ENCODE measurements at regions not wholly inside any gene's neighbourhood (a gene's known extent, or its start where the extent isn't known, plus 50 kb on each side); places are given as distances from the start of the nearest gene placed in this dataset.
"Not testable (repeated sequence)": the region's sequence is repeated elsewhere in the genome, so short reads cannot be mapped to it uniquely, and the experiment has no call there.

GRCh38 chrX:86930419-86930818 lies 587.2 kb upstream of the KLHL4 start:
- TF ChIP-seq, protein P1, sequence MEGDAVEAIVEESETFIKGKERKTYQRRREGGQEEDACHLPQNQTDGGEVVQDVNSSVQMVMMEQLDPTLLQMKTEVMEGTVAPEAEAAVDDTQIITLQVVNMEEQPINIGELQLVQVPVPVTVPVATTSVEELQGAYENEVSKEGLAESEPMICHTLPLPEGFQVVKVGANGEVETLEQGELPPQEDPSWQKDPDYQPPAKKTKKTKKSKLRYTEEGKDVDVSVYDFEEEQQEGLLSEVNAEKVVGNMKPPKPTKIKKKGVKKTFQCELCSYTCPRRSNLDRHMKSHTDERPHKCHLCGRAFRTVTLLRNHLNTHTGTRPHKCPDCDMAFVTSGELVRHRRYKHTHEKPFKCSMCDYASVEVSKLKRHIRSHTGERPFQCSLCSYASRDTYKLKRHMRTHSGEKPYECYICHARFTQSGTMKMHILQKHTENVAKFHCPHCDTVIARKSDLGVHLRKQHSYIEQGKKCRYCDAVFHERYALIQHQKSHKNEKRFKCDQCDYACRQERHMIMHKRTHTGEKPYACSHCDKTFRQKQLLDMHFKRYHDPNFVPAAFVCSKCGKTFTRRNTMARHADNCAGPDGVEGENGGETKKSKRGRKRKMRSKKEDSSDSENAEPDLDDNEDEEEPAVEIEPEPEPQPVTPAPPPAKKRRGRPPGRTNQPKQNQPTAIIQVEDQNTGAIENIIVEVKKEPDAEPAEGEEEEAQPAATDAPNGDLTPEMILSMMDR (IDR thresholded peaks at IDR 0.05): no peak
- ATAC-seq (no peak), DNase-seq (no peak)
- no peaks in the 10 kb centered on the region for H3K36me3 ChIP-seq
- H3K27me3 ChIP-seq: no peaks in the 10 kb centered on the region
- no peaks in the 10 kb centered on the region for H3K9me3 ChIP-seq
- H3K4me1 ChIP-seq: no peaks in the 10 kb centered on the region
- intact Hi-C loops (cut with DNase I): no loop called here
- no peak overlapping the region for H3K27ac ChIP-seq
- no peak overlapping the region for H3K4me3 ChIP-seq

DNA sequence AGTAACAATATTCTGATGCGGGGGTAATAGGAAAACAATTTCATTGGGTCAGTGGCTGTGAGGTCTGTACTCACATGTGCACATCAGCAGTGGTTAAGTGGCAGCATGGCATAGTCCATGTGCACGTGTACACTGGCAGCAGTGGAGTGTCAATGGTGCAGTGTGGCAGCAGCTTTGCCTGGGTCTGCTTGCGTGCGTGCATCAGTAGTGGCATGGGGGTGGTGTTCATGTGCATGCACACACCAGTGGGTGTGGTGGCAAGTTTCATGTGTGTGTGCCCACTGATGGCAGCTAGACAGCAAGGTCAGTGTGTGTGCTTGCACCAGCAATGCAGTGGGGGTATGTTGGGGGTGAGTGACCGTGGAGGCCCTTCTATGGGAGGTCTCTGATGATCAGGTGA lies 581.6 kb upstream of the KLHL4 start:
- no peak for ATAC-seq
- DNase-seq: no peak
- Histone ChIP-seq H3K9me3 (no peaks in the 10 kb centered on the region), H3K4me3 (no peak overlapping the region), H3K4me1 (no peaks in the 10 kb centered on the region), H3K27ac (no peak overlapping the region), H3K36me3 (no peaks in the 10 kb centered on the region), H3K27me3 (no peaks in the 10 kb centered on the region)
- TF ChIP-seq, protein P1 (IDR thresholded peaks at IDR 0.05): no peak
- intact Hi-C loops (cut with DNase I): no loop called here

GRCh38 chrX:86946569-86946968 lies 571.0 kb upstream of the KLHL4 start:
- Histone ChIP-seq H3K27ac (no peak overlapping the region), H3K4me3 (no peak overlapping the region), H3K36me3 (no peaks in the 10 kb centered on the region), H3K9me3 (no peaks in the 10 kb centered on the region), H3K4me1 (no peaks in the 10 kb centered on the region), H3K27me3 (no peaks in the 10 kb centered on the region)
- intact Hi-C loops (cut with DNase I): no loop called here
- ATAC-seq: peak; percentile 77
- DNase-seq: peak in 2 of 4 donors; percentile 12 to 28
- TF ChIP-seq, protein P1 (IDR thresholded peaks at IDR 0.05): peak in 1 of 2 donors; percentile 45

DNA sequence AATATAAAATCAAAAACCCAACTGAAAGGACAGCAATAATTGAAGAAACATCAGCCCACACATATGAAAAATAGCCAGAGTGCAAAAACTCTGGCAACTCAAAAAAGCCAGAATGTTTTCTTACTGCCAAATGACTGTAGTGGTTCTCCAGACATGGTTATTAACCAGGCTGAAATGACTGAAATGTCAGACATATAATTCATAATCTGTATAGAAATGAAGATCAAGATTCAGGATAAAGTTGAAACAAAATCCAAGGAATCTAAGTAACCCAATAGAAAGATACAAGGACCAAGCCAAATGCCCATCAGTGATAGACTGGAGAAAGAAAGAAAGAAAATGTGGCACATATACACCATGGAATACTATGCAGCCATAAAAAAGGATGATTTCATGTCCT lies 553.3 kb upstream of the KLHL4 start:
- no peak overlapping the region for H3K27ac ChIP-seq
- intact Hi-C loops (cut with DNase I): no loop called here
- no peak overlapping the region for H3K4me3 ChIP-seq
- no peaks in the 10 kb centered on the region for H3K27me3 ChIP-seq
- TF ChIP-seq, protein P1 (IDR thresholded peaks at IDR 0.05): no peak
- DNase-seq: no peak
- ATAC-seq: no peak
- H3K4me1 ChIP-seq: no peaks in the 10 kb centered on the region
- no peaks in the 10 kb centered on the region for H3K36me3 ChIP-seq
- H3K9me3 ChIP-seq: no peaks in the 10 kb centered on the region

- ATAC-seq (no peak), DNase-seq (no peak)
- intact Hi-C loops (cut with DNase I): no loop called here
- H3K27ac ChIP-seq: no peak overlapping the region
- no peak overlapping the region for H3K4me3 ChIP-seq
- H3K9me3 ChIP-seq: no peaks in the 10 kb centered on the region
- no peaks in the 10 kb centered on the region for H3K4me1 ChIP-seq
- TF ChIP-seq, protein P1 (IDR thresholded peaks at IDR 0.05): no peak
- no peaks in the 10 kb centered on the region for H3K36me3 ChIP-seq
- no peaks in the 10 kb centered on the region for H3K27me3 ChIP-seq
These were observed 536.2 kb upstream of the KLHL4 start for GRCh38 chrX:86981326-86981879.

- H3K4me1 ChIP-seq; H3K4me3 ChIP-seq; H3K9me3 ChIP-seq; H3K36me3 ChIP-seq; H3K27ac ChIP-seq; H3K27me3 ChIP-seq; ATAC-seq; intact Hi-C loops (cut with DNase I); DNase-seq: not testable (repeated sequence)
These were observed 530.3 kb upstream of the KLHL4 start for GRCh38 chrX:86987351-86987750.
